H1 (cell line): ENCODE measurements at regions not wholly inside any gene's neighbourhood (a gene's known extent, or its start where the extent isn't known, plus 50 kb on each side); places are given as distances from the start of the nearest gene placed in this dataset.

Experiments
- EGR1 ChIP-seq: IDR thresholded peaks from 2 replicates; pipeline ENCODE4 v1.6.1; 2011; ENCODE audit warnings: low read depth, low read length, borderline replicate concordance
- PHF8 ChIP-seq: fragments of 200-600 bp; sonication (generic); conservative IDR thresholded peaks from 2 replicates; pipeline ENCODE4 v1.7.1; 2012; ENCODE audit warnings: low read depth, mild to moderate bottlenecking, inconsistent platforms, low read length, moderate library complexity
- TF ChIP-seq, protein P1 (sequence below), 3 experiments: IDR thresholded peaks; 1 replicate in 2 of 3; 2 replicates in 1 of 3; pipeline versions ENCODE4 v1.5.1 to v1.6.1; 2011; ENCODE audit warnings: low read length in 3 of 3, mild to moderate bottlenecking in 3 of 3, inconsistent platforms in 2 of 3, low read depth in 1 of 3, moderate library complexity in 1 of 3; ENCODE audit not compliant: insufficient read depth in 1 of 3; ENCODE audit errors: control extremely low read depth in 1 of 3

DNA sequence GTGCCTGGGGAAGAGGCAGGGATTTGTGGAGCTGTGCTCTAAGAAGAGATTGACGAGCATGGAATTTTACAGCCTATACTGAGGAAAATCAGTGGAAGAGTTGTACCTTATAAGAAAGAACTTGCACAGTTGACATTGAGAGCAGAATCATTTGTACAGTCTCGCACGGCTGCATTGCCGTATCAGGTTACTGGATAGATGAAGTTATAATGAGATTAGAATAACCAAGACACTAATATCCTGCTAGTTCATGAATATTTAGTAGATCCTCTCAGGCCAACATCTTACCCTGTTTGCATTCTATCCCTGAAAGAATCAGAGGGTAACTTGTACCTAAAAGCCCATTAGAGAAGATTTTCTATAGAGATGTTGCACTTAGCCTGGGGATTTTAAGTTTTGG, 447.1 kb downstream of the PREX1 start:
- TF ChIP-seq, protein P1, sequence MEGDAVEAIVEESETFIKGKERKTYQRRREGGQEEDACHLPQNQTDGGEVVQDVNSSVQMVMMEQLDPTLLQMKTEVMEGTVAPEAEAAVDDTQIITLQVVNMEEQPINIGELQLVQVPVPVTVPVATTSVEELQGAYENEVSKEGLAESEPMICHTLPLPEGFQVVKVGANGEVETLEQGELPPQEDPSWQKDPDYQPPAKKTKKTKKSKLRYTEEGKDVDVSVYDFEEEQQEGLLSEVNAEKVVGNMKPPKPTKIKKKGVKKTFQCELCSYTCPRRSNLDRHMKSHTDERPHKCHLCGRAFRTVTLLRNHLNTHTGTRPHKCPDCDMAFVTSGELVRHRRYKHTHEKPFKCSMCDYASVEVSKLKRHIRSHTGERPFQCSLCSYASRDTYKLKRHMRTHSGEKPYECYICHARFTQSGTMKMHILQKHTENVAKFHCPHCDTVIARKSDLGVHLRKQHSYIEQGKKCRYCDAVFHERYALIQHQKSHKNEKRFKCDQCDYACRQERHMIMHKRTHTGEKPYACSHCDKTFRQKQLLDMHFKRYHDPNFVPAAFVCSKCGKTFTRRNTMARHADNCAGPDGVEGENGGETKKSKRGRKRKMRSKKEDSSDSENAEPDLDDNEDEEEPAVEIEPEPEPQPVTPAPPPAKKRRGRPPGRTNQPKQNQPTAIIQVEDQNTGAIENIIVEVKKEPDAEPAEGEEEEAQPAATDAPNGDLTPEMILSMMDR (IDR thresholded peaks at IDR 0.05; ENCODE audit: control extremely low read depth in 1 of 3, insufficient read depth in 1 of 3, low read depth in 1 of 3, low read length in 3 of 3): no peak
- TF ChIP-seq EGR1: no peak
- TF ChIP-seq PHF8: no peak
